HG03378 (cell line): ENCODE measurements at regions not wholly inside any gene's neighbourhood (a gene's known extent, or its start where the extent isn't known, plus 50 kb on each side); places are given as distances from the start of the nearest gene placed in this dataset.
"Not testable (repeated sequence)": the region's sequence is repeated elsewhere in the genome, so short reads cannot be mapped to it uniquely, and the experiment has no call there.

ENCODE experiments used
- ATAC-seq: cut with Tn5 transposase; IDR thresholded peaks from one replicate; pipeline ENCODE4 v1.9.1; 2021; ENCODE audit warnings: mild to moderate bottlenecking, moderate library complexity; ENCODE audit not compliant: unreplicated experiment

- no peak for ATAC-seq
Observed at GRCh38 chr17:63075969-63076368, 109.9 kb downstream of the TANC2 start.

- no peak for ATAC-seq
Observed at GRCh38 chr17:63078707-63079106, 112.7 kb downstream of the TANC2 start.

- no peak for ATAC-seq
Observed at GRCh38 chr17:63082273-63082861, 116.3 kb downstream of the TANC2 start.

- no peak for ATAC-seq
Observed at GRCh38 chr17:63082952-63083351, 116.9 kb downstream of the TANC2 start.

- no peak for ATAC-seq
Observed at GRCh38 chr17:63086483-63087185, 120.6 kb downstream of the TANC2 start.

- not testable (repeated sequence) for ATAC-seq
Observed at GRCh38 chr17:63090358-63091114, 124.5 kb downstream of the TANC2 start.

GRCh38 chr17:63091909-63092308, 125.9 kb downstream of the TANC2 start:
- not testable (repeated sequence) for ATAC-seq

GRCh38 chr17:63094631-63095030, 128.6 kb downstream of the TANC2 start:
- ATAC-seq = no peak

GRCh38 chr17:63095459-63095858, 129.4 kb downstream of the TANC2 start:
- no peak for ATAC-seq

GRCh38 chr17:63095879-63096278, 129.8 kb downstream of the TANC2 start:
- no peak for ATAC-seq

- ATAC-seq = no peak
Observed at GRCh38 chr17:63096426-63096825, 130.4 kb downstream of the TANC2 start.

GRCh38 chr17:63099425-63099824, 133.4 kb downstream of the TANC2 start:
- ATAC-seq = no peak

GRCh38 chr17:63102034-63102433, 136.0 kb downstream of the TANC2 start:
- ATAC-seq = no peak

GRCh38 chr17:63106050-63106449, 140.0 kb downstream of the TANC2 start:
- ATAC-seq = no peak

GRCh38 chr17:63109661-63110060, 143.6 kb downstream of the TANC2 start:
- ATAC-seq = no peak

- ATAC-seq = no peak
Observed at GRCh38 chr17:63113167-63113566, 147.1 kb downstream of the TANC2 start.

GRCh38 chr17:63116228-63116627, 150.2 kb downstream of the TANC2 start:
- ATAC-seq = no peak

- ATAC-seq = no peak
Observed at GRCh38 chr17:63116967-63117830, 151.2 kb downstream of the TANC2 start.

GRCh38 chr17:63120406-63120805, 154.4 kb downstream of the TANC2 start:
- ATAC-seq = no peak

- no peak for ATAC-seq
Observed at GRCh38 chr17:63124536-63124935, 158.5 kb downstream of the TANC2 start.

GRCh38 chr17:63124958-63125357, 158.9 kb downstream of the TANC2 start:
- no peak for ATAC-seq
